NCI-H748 (cell line): ENCODE measurements at regions not wholly inside any gene's neighbourhood (a gene's known extent, or its start where the extent isn't known, plus 50 kb on each side); places are given as distances from the start of the nearest gene placed in this dataset.

Experiments used
- DNase-seq: peaks from one replicate; lab custom pipeline; 2025; ENCODE audit not compliant: unreplicated experiment; lab: John Stamatoyannopoulos, UW

DNA sequence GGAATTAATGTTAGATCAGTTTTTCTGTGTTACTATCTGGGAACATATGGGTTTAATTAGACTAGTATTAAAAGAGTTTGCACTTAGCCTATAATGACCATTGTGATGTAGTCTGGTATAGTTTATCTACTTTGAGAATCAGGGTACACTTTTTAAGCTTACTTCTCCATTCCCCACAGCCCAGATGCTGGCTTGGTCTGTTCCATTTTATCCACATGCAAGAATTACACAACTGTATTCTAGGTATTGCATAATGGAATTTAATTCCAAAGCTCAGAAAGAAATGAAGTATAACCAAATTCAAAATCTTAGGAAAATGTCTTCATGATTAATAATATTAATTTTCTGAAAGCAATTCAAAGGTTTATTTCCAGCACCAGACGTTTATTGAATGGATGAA, 122.2 kb upstream of the PDGFD start:
- DNase-seq = no peak

DNA sequence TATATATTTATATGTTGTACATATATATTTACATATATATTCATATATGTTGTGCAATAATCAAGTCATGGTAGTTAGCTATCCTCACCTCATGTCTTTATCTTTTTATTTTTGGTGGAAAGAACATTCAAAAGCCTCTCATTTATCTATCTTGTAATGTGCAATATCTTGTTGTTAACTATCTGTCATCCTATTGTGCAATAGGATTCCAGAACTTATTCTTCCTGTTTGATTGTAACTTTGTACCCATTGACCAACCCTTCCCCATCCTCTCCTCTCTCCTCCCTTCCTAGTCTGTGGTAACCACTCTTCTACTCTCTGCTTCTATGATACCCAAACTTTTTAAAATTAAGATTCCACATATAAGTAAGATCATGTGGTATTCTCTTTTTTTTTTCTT, 115.6 kb upstream of the PDGFD start:
- no peak for DNase-seq

DNA sequence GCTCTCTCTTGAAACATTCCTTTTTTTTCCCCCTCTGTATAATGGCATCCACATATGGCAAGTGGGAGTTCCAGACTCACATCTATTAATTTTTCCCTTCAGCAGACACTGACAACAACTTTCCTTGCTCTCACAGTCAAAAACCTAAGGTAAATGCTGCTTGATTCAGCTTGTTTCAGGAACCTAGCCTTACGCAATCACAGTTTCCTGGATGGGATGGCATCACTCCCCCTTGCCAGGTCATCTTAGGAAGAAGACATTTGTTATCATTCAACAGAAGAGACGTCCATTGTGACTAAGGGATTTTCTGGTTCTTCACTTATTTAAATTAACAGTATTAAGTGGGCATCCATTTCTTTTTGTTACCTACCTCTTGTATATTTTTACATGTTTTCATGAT, 112.0 kb upstream of the PDGFD start:
- DNase-seq = no peak

DNA sequence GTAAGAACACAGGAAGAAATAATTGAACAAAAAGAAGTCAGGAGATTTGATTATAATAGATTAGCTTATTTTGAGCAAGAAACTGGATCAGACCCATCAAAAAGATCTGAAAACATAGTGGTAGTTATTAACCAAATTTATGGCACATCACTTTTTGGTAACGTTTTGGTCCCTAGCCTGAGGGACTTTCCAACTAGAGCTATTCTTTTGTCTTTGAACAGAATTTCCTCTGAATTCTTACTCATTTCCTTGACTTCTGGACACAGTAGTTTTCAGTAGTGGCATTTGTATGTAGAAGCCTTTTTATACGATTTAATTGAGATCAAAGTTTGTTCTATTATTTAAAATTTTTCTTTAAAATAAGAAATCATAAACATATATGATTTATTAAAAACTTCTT, 96.5 kb upstream of the PDGFD start:
- DNase-seq = no peak

DNA sequence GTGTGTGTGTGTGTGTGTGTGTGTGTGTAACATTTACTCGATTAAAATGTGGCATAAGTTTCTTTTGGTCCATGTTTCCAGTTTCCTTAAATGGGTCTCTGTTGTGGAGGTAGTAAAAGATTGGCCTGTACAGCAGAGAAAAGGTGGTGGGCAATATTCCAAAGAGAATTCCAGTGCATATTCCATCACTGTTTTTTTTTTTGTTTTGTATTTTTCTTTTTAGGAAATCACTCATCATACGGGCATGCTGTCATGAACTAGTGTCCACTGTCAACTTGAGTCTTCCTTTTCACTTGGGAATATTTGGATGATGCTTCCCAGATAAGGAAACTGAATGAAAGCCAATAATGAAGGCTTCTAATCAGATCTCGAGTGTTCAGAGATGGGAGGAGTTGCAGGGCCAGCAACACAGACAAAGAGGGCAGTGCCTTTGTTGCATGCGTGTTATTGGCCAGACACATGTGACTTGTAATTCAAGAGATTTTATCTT, 95.2 kb upstream of the PDGFD start:
- no peak for DNase-seq

DNA sequence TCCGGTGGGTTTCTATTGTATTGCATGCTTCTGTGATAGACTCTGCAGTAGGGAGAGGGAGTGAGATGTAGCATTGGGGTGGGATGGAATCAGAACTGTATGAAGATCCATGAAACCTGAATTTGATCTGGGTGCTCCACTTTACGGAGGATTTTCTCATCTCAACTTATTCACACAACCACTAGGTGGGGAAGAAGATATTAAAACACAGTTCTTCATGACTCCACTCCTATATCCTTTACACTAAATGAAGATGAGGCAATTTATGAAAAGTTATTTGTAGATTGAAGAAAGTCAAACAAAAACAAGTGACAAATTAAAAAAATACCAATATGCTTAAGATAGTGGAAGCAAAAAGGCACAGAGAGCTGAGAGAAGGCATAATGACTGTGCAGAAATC, 92.6 kb upstream of the PDGFD start:
- DNase-seq = peak; percentile 23

DNA sequence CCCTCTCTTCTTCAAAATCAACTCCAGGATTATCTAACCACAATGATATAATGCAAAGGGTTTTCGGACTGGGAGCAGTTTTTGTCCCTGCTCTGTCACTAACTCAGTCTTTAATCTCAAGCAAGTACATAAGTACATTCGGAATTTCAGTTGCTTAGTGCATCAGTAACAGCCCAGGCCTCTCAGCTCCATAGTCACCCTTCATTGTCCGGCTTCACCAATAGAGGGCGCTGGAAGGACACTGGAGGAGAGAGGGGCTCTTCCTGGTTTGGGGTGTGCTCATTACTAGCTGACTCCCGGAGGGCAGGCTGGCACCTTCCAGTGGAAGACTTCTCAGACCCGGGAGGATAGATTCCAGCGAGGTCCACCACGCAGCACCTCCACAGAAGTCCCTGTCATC, 90.4 kb upstream of the PDGFD start:
- peak; percentile 54 for DNase-seq

DNA sequence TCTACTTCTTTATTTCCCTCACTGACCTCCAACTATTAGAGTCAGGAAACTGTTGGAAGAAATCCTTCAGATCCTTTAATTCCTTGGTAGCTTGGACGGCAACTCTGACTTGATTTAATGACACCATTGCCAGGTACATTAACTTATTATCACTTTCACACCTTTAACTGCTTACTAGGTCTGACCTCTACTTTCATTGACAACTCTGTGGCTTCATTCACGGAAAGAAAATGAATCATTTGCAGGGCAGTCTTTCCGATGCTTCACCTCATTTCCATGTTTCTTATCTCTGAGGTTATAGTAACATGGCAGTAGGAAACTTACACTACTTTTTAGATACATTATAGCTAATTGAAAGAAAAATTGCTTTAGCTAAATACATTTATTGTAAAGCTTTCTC, 82.6 kb upstream of the PDGFD start:
- DNase-seq = no peak

DNA sequence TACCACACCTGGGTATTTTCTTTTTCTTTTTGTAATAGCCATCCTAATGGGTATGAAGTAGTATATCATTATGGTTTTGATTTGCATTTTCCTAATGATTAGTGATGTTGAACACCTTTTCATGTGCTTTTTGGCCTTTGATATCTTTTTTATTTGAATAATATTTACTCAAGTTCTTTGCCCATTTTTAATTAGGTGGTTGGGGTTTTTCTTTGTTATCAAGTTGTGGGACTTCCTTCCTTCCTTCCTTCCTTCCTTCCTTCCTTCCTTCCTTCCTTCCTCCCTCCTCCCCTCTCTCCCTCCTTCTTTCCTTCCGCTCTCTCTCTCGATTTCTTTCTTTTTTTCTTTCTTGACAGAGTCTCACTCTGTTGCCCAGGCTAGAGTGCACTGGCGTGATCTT, 75.0 kb upstream of the PDGFD start:
- no peak for DNase-seq

DNA sequence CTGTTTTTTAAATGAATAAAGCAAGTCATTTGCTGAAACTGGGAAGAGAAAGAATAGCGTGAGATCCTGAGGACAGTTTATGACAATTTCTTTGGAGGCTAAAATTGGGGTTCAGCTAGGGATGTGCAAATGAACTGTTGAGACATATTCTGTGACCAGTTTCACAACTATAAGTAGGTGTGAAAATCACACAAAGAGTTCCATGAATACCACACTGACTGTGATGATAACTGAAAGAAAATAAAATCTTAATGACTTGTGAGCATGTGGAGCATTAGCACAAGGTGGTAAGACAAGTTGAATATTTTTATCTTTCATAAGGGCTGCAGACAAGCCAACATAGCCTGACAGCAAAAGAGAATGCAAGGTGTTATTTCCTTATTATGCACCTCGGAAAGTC, 61.1 kb upstream of the PDGFD start:
- DNase-seq = no peak

DNA sequence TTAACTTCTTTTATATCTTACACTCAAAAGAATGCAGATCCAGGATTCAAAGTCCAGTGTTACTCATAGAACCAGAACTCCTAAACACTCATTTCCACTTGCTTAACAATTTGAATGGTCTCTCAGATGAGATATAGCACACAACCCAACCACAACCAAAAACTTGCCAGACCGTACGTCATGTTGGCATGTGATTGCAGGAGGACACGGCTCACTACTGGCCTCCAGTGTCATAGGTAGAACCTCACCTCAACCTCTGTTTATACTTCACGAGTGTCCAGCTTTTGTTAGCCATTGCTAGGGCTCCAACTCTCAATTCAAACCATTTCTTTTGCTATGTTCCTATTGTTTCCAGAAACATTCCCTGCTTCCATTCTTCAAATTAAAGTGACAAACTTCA, 58.5 kb upstream of the PDGFD start:
- DNase-seq = no peak

DNA sequence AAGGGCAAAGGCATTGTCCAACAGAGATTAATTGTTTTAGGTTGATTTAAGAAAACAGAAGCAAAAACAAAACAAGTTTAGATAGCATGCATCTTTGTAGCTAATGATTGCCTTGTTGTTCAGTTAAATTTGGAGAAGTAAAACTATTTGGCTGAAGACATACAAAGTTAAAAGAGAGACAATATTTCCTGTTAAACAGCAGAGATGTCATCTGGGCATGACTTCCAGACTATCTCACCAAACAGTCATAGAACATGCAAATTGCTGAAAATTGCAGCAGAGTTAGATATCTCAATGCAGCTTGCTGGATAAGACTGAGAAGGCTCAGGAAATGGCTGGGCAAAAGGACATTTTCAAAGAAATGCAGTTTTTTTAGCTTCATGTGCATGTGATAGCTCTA, 57.5 kb upstream of the PDGFD start:
- DNase-seq = no peak

DNA sequence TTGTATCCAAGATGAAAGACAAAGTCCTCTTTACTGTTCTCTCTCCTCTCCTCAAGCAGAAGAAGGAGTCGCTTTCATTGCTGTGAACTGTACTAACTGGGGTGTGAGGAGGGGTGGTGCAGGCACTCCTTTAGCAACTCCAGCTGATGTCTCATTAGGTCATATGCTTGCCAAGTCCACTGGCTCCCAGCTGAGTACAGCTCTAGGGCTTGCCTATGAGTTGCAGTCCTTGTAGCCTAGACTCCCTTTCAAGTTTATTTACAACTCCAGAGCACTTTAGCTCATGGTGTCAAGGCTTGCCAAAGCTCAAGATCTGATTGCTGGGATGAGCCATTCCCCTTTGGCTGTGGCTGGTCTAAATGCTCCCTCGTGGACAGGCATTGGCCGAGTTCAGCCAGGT, 55.1 kb upstream of the PDGFD start:
- no peak for DNase-seq

DNA sequence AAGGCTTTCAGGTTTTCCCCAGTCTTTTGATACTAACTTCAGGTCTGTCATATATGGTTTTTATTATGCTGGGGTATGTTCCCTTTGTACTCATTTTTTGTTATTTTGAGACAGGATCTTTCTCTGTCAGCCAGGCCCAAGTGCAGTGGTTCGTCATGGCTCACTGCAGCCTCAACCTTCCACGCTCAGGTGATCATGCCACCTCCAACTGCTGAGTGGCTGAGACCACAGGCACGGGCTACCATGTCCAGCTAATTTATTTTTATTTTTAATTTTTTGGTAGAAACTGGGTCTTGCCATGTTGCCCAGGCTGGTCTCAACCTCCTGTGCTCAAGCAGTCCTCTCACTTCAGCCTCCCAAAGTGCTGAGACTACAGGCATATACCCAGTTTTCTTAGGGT, 50.6 kb upstream of the PDGFD start:
- no peak for DNase-seq
